NCI-H524 (cell line): ENCODE measurements at regions not wholly inside any gene's neighbourhood (a gene's known extent, or its start where the extent isn't known, plus 50 kb on each side); places are given as distances from the start of the nearest gene placed in this dataset.
"Not testable (repeated sequence)": the region's sequence is repeated elsewhere in the genome, so short reads cannot be mapped to it uniquely, and the experiment has no call there.

Experiments
- DNase-seq, 2 experiments: peaks; one replicate each; lab custom pipeline; 2025; lab: John Stamatoyannopoulos, UW

GRCh38 chr3:43236008-43236407, 50.3 kb upstream of the SNRK start:
- no peak for DNase-seq

GRCh38 chr3:43233062-43233461, 53.3 kb upstream of the SNRK start:
- peak in 1 of 2 experiments; percentile 66 for DNase-seq

GRCh38 chr3:43231276-43232000, 54.9 kb upstream of the SNRK start:
- DNase-seq = no peak

- DNase-seq = not testable (repeated sequence)
Observed at GRCh38 chr3:43229865-43230264, 56.5 kb upstream of the SNRK start.

- not testable (repeated sequence) for DNase-seq
Observed at GRCh38 chr3:43227685-43228084, 58.7 kb upstream of the SNRK start.

- DNase-seq = no peak
Observed at GRCh38 chr3:43224405-43225073, 61.8 kb upstream of the SNRK start.

- DNase-seq = no peak
Observed at GRCh38 chr3:43223670-43224364, 62.5 kb upstream of the SNRK start.

- DNase-seq = no peak
Observed at GRCh38 chr3:43222590-43222989, 63.8 kb upstream of the SNRK start.

- peak; percentile 6 to 39 for DNase-seq
Observed at GRCh38 chr3:43221076-43221475, 65.3 kb upstream of the SNRK start.

- DNase-seq = no peak
Observed at GRCh38 chr3:43219616-43220015, 66.7 kb upstream of the SNRK start.

GRCh38 chr3:43218921-43219320, 67.4 kb upstream of the SNRK start:
- DNase-seq = no peak

GRCh38 chr3:43218156-43218555, 68.2 kb upstream of the SNRK start:
- no peak for DNase-seq

- no peak for DNase-seq
Observed at GRCh38 chr3:43217633-43218032, 68.7 kb upstream of the SNRK start.

GRCh38 chr3:43217206-43217605, 69.1 kb upstream of the SNRK start:
- no peak for DNase-seq

GRCh38 chr3:43215663-43216275, 70.6 kb upstream of the SNRK start:
- no peak for DNase-seq

- no peak for DNase-seq
Observed at GRCh38 chr3:43215138-43215537, 71.2 kb upstream of the SNRK start.

- DNase-seq = no peak
Observed at GRCh38 chr3:43214616-43215015, 71.7 kb upstream of the SNRK start.

- DNase-seq = no peak
Observed at GRCh38 chr3:43213631-43214030, 72.7 kb upstream of the SNRK start.

- DNase-seq = no peak
Observed at GRCh38 chr3:43212914-43213611, 73.3 kb upstream of the SNRK start.

- DNase-seq = peak; percentile 36 to 68
Observed at GRCh38 chr3:43211681-43212080, 74.7 kb upstream of the SNRK start.

GRCh38 chr3:43210049-43211027, 76.0 kb upstream of the SNRK start:
- no peak for DNase-seq
